ENCODE measurements at regions not wholly inside any gene's neighbourhood (a gene's known extent, or its start where the extent isn't known, plus 50 kb on each side); places are given as distances from the start of the nearest gene placed in this dataset.

- no peak overlapping the region for H3K56ac ChIP-seq (ENCODE audit: extremely low read depth, insufficient read depth, low read length)
- BruUV-seq (replicated peaks), result no TSS peak
- in situ Hi-C loops (cut with MboI; ENCODE audit: low sequenced_read_pairs) (no loop called here), dilution Hi-C loops (cut with HindIII; ENCODE audit: low sequenced_read_pairs, unreplicated experiment) (no loop called here), intact Hi-C loops (cut with micrococcal nuclease) (no loop called here)
- H4K5ac ChIP-seq (ENCODE audit: low read depth, low read length), result no peak overlapping the region
- H2BK15ac ChIP-seq (ENCODE audit: low read depth, low read length), result no peak overlapping the region
- no peak overlapping the region for H2BK120ac ChIP-seq (ENCODE audit: low read depth, low read length)
- no peak overlapping the region for H3K9ac ChIP-seq (ENCODE audit: low read depth, low read length)
- H3K9me1 ChIP-seq (ENCODE audit: insufficient read depth, low read length), result no peaks in the 10 kb centered on the region
- no peak overlapping the region for H2AK9ac ChIP-seq (replicated peaks; ENCODE audit: low read depth, low read length, poor library complexity)
- no peak for DNase-seq
- H4K8ac ChIP-seq (ENCODE audit: low read depth in 2 of 2, low read length in 2 of 2), result no peak overlapping the region
- no peak overlapping the region for H3K23ac ChIP-seq (ENCODE audit: low read depth, low read length)
- no peaks in the 10 kb centered on the region for H3K4me1 ChIP-seq (ENCODE audit: control insufficient read depth, insufficient read depth, low read length)
- no peak overlapping the region for H2BK20ac ChIP-seq (ENCODE audit: low read depth, low read length)
- no CpG with 5 or more reads among the region's 3 CpGs for WGBS, 2 experiments (ENCODE audit: extremely low coverage in 2 of 2, insufficient read length in 1 of 2)
- H2AK5ac ChIP-seq (ENCODE audit: low read depth, low read length), result no peak overlapping the region
- no peak overlapping the region for H3K4me2 ChIP-seq (ENCODE audit: low read depth, low read length)
- no peaks in the 10 kb centered on the region for H4K20me1 ChIP-seq (ENCODE audit: insufficient read depth, low read length)
- H3K18ac ChIP-seq (ENCODE audit: low read depth, low read length), result no peak overlapping the region
- POLR2A ChIA-PET (ENCODE audit: unreplicated experiment), result no interaction called here
- H3K27me3 ChIP-seq (ENCODE audit: control insufficient read depth, insufficient read depth, low read length), result no peaks in the 10 kb centered on the region
- H4K91ac ChIP-seq (ENCODE audit: insufficient read depth, low read depth, low read length), result no peak overlapping the region
- H3K4me3 ChIP-seq (ENCODE audit: insufficient read depth, low read depth, low read length), result no peak overlapping the region
- H2AFZ ChIP-seq (replicated peaks; ENCODE audit: low read length, poor library complexity), result no peak overlapping the region
- no peak overlapping the region for H3K14ac ChIP-seq (replicated peaks; ENCODE audit: low read depth, low read length)
- no peak overlapping the region for H3K4ac ChIP-seq (ENCODE audit: low read depth, low read length)
- no peak for ATAC-seq (ENCODE audit: low read depth)
- H2BK5ac ChIP-seq (ENCODE audit: low read depth, low read length, poor library complexity, severe bottlenecking), result no peak overlapping the region
- no peaks in the 10 kb centered on the region for H3K79me1 ChIP-seq (ENCODE audit: low read depth in 1 of 2, low read length in 2 of 2)
- H3K27ac ChIP-seq (ENCODE audit: insufficient read depth, low read length), result no peak overlapping the region
- H3K36me3 ChIP-seq (ENCODE audit: control insufficient read depth, insufficient read depth, low read length), result no peaks in the 10 kb centered on the region
- H3K9me3 ChIP-seq (ENCODE audit: control insufficient read depth, insufficient read depth, low read length), result peaks cover 12% of the 10 kb centered on the region
- CTCF ChIA-PET, result no interaction called here
- TF ChIP-seq SMC3 (IDR thresholded peaks at IDR 0.05; ENCODE audit: low read depth, low read length), result no peak
- TF ChIP-seq CEBPB (IDR thresholded peaks at IDR 0.05; ENCODE audit: low read depth, low read length), result no peak
- no peak for TF ChIP-seq MAFK (IDR thresholded peaks at IDR 0.05; ENCODE audit: low read depth, low read length)
- no peak for TF ChIP-seq MXI1 (IDR thresholded peaks at IDR 0.05; ENCODE audit: borderline replicate concordance, low read depth, low read length)
- TF ChIP-seq, protein P1, sequence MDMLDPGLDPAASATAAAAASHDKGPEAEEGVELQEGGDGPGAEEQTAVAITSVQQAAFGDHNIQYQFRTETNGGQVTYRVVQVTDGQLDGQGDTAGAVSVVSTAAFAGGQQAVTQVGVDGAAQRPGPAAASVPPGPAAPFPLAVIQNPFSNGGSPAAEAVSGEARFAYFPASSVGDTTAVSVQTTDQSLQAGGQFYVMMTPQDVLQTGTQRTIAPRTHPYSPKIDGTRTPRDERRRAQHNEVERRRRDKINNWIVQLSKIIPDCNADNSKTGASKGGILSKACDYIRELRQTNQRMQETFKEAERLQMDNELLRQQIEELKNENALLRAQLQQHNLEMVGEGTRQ (IDR thresholded peaks at IDR 0.05; ENCODE audit: low read depth, low read length), result no peak
- TF ChIP-seq CHD1 (IDR thresholded peaks at IDR 0.05; ENCODE audit: low read depth, low read length), result no peak
- no peak for TF ChIP-seq FOS (IDR thresholded peaks at IDR 0.05; ENCODE audit: low read depth, low read length)
Measured at GRCh38 chr7:153581419-153581818, 470.8 kb upstream of the DPP6 start.
